Renal cortical epithelial cell (primary cell): ENCODE measurements at regions not wholly inside any gene's neighbourhood (a gene's known extent, or its start where the extent isn't known, plus 50 kb on each side); places are given as distances from the start of the nearest gene placed in this dataset.
A peak's percentile ranks its signal among the peaks of the same experiment; 100 is the strongest.

ENCODE experiments used
- DNase-seq: peaks from one replicate; pipeline ENCODE4 v3.0.0-alpha.2; 2011; ENCODE audit warnings: low read depth

DNA sequence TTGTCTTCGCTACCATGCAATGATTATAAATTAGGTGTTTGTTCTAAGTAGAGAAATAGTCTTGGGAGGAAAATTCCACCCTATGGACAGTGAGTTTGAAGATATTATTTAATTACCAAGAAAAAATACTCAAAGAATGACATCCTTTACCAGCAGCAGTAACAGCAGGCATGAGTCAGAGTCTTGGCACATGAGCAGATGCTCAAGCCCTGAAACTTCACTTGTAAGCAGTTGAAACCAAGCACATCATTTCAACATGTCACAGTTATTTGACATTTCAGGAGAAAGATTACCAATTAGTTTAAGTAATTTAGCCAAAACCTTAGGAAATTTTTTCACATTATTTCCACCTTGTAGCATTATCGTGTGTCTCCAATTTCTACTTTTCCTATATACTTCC lies 99.2 kb downstream of the C12orf50 start:
- DNase-seq: peak; percentile 56

DNA sequence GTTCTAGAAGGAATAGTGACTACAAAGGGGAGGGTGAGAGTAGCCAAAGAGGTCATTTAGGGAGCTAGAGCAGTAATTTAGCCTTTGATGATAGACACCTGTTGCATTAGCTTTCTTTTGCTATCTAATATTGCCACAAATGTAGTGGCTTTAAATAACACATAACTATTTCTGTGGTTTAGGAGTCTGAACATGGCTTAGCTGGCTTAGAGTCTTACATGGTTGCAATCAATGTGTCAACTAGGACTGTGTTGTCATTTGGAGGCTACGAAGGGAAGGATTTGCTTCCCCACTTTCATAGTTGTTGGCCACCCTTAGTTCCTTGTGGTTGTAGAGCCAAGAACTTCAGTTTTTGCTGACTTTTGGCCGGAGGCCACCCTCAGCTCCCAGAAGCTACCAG lies 99.9 kb downstream of the C12orf50 start:
- no peak for DNase-seq

DNA sequence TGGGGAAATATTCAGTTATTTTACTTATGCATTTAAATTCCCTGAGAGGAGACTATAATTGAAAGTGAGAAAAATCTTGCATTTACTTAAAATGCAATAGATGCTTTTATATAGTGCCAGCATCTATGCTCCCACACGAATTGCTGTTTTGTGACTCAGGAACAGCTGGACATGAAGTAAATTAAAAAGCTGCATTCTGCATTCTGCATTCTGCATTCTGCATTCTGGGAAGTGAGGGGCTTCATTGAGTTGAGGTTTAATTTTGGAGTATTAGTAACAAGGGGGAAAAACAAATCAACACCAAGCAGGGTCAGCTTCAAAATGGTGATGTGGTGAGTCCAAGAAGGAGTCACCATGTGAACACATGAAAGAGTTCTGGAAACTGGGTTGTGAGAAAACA lies 101.2 kb downstream of the C12orf50 start:
- DNase-seq: no peak

DNA sequence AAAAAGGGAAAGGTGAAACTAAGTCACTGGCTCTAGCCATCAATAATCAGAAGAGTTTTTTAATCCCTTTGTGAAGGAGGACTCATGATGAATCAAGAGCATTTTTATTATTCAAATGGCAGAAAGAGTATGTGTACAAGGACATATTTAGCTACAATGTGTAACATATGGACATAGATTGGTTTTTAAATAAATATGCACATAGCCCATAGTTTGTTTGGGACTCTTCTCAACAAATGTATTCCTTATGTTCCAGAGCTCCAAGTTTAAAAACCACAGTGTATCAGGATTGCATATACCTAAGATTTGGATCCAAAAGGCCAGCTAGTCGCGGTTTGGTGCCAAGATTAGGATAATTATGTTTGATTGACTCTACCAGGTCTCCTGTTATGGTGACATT lies 104.2 kb downstream of the C12orf50 start:
- DNase-seq: no peak

DNA sequence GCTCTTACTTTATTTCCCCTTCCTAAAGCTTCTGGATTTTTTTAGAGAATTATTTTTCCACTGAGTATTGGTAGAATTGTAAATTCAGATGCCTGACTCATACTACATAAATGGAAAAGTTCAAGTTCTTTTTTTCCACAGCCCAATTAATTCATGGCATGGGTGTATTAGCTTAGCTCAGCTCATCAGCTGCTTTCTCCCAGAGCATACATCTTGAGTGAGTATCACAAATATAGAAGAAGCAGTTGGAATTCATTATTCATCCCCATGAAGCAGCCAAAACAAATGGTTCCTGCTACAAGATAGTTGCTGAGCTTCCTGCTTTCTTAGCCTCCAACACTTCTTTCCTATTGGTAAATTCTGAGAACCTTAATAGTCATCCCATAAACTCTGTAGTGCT lies 105.1 kb downstream of the C12orf50 start:
- peak; percentile 44 for DNase-seq

DNA sequence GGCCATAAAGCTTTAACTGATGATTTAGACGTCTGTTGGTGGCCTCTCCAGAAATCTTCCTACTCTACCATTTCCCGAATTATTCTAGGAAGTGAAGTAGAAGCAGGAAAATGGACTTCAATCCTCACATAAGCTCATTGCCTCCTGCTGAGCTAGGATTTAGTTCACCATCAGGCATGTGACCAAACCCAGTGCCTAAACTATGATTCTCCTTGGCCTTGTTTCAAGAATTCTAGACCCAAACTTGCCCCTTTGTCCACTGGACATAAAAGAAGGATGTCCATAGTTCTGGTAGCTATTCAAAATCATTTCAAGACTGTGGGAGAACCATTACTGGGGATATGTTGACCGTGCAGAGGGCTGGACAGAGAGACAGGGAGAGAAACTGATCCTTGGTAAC lies 105.8 kb downstream of the C12orf50 start:
- DNase-seq: no peak

DNA sequence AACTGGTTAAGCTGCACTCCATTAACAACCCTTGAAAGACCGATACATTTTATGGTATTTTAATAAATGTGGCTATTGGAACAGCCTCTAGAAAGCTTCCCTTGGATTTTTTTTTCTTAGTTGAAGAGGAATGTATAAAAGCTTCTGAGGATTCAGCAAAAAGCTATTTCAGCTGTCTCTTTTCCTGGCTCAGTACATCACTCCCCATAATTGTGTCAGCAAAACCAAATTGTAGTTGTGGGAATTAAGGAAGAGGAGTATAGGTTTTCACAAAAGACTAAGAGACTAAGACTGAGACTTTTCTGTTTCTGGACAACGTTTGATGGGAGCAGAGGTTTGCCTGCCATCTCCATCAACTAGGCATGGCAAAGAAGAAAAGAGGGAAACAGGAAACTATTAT lies 106.5 kb downstream of the C12orf50 start:
- DNase-seq: no peak

DNA sequence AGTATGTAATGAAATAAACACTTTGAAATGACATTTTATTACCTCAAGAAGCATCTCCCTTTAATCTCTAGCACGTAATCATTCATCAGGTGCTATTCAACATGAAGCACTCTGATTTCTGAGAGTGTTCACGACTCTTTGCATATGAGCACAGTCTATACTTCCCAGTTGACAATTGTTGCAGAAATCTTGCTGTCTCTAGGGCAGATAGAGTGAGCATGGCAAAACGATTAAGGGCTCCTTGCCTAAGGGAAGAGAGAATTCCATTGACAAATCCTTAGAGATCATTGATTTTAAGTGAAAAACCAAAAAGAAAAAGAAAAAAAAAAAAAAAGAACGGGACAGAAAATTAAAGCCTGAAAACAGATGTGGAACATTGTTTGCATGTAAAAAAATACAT lies 107.6 kb downstream of the C12orf50 start:
- no peak for DNase-seq

DNA sequence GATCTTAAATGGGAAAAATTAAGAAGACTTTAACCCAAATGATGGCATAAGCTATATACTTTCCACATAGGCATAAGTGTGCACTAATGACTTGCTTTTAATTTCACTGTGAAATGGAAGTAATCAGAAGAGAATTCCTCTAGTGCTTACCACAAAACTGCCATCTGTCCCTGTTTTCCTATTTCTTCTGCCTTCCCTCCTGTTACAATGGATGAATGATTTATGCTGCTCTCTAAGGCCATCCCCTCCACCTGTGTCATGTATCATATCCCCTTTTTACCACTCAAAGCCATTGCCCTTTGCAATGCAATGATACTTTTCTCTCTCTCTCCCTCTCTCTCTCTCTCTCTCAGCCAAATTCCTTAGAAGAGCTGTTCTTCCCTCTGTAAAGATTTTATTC lies 109.1 kb downstream of the C12orf50 start:
- no peak for DNase-seq

DNA sequence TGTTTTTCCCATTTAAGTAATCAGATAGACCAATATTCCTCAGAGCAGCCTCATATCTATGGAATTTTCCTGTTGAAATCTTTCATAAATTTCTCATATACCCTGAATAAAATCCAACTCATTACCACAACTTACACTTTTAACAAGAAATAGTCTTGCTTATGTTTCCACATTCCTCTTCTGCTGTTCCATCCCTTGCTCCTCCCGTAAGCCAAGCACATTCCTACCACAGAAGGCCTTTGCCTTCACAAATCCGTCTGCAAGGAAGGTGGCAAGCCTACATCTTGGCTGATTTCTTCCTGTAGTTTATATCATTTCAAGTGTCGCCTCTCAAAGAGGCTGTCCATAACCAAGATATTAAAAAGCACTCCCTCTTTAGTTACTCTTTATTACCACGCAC lies 127.7 kb downstream of the C12orf50 start:
- no peak for DNase-seq

DNA sequence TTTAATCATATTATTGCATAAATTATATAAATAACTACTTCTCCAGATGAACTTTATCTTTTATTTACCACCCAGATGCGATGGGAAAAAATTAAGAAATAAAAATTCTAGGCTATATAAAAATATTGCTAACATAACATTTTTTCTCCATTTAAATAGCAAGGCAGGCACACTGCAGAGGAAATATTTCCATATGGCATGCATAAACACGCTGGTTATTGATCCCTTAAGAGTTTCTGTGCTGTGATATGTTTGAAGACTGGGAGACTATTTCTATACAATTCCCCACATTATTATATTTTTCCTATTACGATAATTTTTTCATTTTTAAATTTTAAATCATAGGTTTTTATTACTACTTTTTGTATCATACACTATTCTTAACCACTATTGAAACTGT lies 131.5 kb downstream of the C12orf50 start:
- no peak for DNase-seq

DNA sequence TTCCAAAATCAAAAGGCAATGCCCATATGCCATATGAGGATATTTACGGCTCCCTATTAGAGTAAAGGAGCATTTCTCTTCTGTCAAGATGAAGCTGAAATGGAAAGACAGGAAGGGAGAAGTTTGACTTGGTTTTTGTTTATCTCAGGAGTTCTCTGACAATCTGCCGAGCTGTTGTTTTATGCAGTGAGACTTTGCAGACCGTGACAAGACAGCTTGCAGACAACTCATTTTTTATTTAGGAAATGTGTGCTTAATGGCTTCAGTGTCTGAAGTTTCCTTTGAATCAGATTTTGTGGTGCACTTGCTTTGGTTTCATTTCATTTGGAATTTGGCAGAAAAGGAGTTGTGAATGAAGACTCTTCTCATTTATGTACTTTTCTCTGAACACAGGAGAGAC lies 145.4 kb downstream of the C12orf50 start:
- peak; percentile 11 for DNase-seq

DNA sequence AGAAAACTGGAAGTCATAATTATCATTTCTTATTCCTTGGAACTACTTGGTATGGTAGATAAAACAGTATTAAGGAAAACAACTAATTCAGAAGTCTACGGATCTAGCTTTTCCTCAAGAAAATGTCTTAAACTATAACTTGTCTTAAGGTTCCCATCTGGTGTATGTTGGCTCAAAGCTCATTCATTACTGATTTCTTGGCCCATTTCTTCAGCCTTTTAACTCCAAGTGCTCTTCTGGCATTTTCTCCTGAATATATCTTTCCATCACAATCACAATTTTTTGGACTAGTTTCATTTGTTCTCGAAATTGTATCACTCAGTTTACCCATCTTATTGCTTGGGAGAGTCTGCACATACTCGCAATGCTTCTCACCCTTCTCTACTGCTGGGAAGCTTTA lies 150.1 kb downstream of the C12orf50 start:
- DNase-seq: no peak

DNA sequence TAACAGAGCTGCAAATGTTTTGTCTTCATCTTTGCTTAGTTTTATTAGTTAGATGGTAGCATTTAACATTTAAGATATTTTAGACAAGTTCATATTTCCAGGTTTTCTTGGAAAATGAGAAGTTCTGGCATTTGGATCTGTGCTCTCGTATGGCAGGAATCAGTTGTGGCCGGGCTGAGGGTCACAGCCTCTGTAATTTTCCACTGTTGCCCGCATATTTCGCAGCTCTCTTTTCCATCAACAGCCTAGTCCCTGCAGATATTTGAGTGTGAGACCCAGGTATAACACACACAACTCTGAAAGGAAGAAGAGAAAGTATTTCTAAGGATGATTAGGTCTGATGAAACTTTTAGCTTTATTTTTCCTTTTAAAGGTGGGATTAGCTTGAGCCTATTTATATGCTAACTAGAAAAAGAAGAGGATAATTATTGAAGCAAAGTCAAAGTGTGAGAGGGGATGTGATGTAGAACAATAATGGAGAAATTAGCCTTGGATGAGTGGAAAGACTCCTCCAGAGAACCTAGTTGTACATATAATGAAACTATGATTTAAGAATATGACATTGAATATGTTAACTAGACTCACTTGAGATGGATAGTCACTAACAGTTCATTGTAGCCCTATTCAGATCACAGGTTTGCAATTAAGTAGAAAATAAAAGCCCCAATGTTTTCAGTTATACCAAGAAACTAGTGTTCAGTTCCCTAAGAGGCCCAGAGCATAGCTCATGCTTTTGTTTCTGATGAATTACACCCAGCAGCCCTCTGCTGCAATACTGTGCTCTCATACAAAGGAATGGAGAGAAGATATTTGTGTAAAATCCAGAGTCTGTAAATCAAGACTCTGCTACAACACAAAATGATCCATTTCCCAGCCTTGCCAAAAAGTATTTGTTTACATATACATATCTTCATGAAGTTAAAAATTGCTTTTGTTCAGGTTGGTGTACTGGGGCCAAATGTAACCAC lies 158.4 kb downstream of the C12orf50 start:
- DNase-seq: no peak

DNA sequence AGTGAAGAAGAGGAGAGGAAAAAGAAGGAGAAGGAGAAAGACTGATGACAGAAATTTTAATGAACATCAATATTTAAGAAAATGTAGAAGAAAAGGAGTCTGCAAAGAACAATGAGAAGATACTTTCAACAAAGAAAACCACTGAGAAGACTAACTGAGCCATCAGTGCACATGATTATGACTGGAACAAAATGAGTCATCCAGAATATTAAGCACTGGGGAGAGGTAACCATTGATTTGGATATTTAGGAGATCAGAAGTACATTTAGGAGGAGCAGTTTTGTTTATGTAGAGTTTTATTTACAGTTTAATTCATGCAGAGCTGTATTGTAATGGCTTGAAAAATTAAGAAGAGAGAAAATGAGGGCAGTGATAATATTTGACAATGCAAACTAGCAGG lies 159.1 kb downstream of the C12orf50 start:
- peak; percentile 54 for DNase-seq

DNA sequence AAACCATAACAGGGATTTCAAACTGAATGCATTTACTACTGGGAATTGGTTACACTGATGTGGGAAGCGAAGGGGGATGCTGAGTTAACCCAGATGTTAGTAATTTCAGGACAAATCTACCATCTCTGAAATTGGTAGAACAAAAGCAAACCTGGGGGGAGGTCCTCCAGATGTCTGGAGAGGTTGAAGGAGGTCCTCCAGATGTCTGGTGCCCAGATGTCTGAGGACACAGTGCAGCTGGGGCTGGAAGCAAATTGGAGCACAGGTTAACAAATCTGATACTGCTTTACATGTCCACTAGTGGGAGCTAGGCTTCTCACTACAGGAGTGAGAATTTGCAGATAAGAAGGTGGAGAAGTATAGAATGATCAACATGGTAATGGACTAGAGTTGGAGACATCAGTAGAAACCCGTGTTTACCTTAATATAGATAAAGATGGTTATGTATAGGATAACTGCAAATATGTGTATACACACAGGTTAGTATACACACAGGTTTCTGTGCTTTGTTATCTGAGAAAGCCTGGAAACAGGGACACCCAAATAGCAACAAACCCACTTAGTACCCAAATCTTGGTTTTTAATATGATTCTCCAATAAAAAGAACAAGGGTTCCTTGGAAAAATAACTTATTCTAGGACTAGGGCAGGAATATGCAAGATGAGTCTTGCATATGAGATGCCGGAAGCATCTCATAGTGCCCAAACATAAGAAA lies 162.5 kb downstream of the C12orf50 start:
- DNase-seq: peak; percentile 33

DNA sequence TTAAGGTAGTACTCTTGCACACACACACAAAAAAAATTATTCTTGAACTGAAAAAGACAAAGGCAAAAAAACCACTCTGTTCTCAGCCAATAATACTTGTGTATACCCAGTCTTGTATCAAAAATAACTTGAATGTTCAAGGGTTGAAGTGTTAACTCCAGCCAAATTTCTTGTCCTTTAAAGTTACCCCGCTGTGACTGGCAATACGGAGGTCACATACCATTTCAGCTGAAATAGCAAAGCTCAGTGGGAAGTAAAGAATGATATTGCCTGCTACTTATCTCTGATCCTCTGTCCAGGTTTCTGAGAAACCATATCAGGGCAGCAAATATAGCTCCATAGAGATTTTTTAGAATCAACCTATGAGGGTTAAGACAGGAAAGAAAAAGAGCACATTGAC lies 167.4 kb downstream of the C12orf50 start:
- no peak for DNase-seq

DNA sequence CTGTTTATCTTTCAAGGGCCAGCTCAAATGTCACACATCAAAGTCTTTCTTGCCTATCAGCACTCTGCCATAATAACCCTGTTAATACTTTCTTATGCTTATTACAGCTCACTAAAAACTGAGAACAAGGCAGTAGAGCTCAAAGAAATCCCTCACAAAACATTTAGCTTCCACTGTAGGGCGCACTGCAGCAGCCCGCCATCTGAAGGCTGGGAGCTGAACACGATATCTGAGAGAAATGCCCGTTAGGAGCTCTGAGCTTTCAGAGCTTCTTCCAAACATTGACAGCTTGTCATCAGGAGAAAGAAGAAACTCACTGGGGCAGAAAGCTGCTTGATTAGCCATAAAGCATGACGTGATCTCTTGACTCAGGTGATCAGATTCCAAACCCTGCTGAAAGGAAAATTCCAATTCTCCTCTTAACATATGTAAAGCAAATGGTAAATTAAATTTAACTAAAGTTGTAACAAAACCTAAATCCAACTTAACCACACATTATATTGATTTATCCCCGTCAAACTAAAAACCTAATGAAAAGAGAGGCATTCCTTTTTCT lies 175.7 kb downstream of the C12orf50 start:
- no peak for DNase-seq

DNA sequence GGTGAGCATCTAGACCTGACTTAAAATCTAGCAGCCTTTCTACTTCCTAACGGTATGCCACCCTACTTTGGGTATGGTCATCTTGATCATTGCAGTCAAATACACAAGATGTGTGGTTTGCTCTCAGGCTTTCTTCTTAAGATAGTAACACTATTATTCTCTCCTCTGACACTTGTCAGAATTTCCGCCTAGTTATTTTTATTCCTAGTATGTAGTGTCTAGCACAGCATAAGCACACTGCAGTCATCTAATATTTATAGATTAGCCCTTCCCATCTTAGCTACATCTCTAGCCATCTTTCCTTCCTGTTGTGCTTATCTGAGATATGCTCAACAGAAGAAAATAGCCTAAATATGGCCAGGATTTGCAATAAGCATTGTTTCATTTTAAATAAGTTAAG lies 180.1 kb downstream of the C12orf50 start:
- DNase-seq: no peak

DNA sequence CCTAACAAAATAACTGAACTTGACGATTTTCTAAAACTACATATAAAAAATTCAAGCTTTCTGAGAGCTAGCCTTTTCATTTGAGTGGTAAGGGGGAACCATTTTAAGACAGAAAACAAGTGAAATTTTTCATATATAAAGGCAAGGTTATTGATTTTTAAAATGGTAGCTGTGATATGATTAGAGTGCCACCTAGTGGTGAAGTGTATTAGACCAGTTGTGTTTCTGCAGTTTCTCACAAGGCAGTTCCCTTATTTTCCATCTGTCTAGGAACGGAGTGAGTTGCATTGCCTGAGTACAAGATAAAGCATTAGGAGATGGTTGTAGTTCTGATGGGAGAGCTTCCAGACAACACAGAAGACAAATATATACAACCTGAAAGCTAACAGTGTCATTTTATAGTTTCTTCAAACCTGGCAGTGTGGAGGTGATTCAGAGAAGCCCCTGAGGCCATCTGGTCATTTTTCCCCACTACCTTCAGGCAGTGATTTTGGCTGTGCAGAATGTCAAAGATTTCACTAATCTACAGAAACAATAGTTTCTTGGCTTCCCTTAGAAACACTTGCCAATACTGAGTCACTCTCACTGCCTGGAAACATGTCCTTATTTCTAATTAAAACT lies 180.8 kb downstream of the C12orf50 start:
- peak; percentile 77 for DNase-seq

DNA sequence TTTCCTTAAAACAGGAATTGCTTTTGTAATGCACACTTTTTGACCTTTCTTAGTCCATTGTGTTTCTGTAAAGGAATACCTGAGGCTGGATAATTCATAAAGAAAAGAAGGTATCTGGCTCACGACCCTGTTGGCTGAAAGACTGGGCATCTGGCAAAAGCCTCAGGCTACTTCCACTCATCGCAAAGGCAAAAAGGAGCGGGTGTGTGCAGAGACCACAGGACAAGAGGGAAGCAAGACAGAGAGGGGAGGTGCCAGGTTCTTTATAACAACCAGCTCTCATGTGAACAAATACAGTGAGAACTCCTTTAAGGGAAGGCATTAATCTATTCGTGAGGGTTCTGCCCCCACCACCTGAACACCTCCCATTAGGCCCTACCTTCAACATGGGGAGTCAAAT lies 182.1 kb downstream of the C12orf50 start:
- no peak for DNase-seq

DNA sequence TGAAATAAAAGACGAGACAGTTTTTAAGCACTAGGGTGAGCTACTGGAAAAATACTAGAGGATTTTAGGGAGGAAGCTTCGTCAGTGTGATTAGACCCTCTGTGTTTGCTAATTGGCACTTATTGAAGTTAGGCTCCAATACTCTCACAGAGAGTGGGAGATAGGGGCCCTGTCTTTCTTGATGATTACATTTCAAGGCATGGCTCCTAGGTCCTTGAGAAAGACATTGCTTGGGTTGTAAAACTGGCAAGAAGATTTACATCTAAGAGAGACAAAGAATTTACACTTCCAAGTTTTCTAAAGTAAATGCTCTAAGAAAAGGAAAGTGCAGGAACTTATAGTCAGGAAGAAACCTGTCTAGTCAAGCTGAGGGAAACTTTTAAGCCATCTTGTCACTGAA lies 183.2 kb downstream of the C12orf50 start:
- DNase-seq: no peak
